Astrocyte of the cerebellum (primary cell): ENCODE measurements at regions not wholly inside any gene's neighbourhood (a gene's known extent, or its start where the extent isn't known, plus 50 kb on each side); places are given as distances from the start of the nearest gene placed in this dataset.
"Not testable (repeated sequence)": the region's sequence is repeated elsewhere in the genome, so short reads cannot be mapped to it uniquely, and the experiment has no call there.

Experiments
- DNase-seq: peaks from one replicate; pipeline ENCODE4 v3.0.0-alpha.2; 2011; ENCODE audit warnings: low read depth
- H3K4me3 ChIP-seq: 2 replicates; pipeline ENCODE4 v1.5.1; 2011; ENCODE audit warnings: mild to moderate bottlenecking, low read depth, low read length, moderate library complexity
- CTCF ChIP-seq: IDR thresholded peaks from 2 replicates; pipeline ENCODE4 v1.5.1; 2012; ENCODE audit warnings: low read length, low read depth, moderate library complexity, mild to moderate bottlenecking; ENCODE audit errors: missing control alignments
- in situ Hi-C: cut with HindIII; loops from 2 replicates; pipeline ENCODE4 v1.10.0; 2017; ENCODE audit warnings: low sequenced_read_pairs

DNA sequence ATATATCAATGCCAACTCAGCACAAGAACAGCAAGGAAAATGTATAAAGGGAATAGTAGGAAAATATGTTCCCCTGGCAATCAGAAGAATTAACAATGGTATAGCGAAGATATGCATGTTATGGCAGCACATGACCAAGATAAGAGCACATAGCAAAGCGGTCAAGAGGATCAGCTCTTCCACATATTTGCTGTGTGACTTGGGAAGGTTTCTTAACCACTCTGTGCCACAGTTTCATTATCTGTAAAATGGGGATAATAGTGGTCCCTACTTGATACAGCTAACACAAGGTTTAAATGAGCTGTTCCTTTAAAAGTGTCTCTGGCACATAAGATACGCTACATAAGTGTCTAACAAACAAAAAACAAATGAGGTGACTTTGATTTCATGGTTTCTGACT, 77.9 kb upstream of the PIP5K1B start:
- TF ChIP-seq CTCF: no peak
- in situ Hi-C loops: no loop called here

GRCh38 chr9:68627594-68627993, 77.4 kb upstream of the PIP5K1B start:
- in situ Hi-C loops: no loop called here
- no peak for TF ChIP-seq CTCF
- DNase-seq: no peak
- no peak overlapping the region for H3K4me3 ChIP-seq

More for the DNA sequence above, 77.9 kb upstream of the PIP5K1B start:
- no peak for DNase-seq
- H3K4me3 ChIP-seq: no peak overlapping the region

GRCh38 chr9:68629042-68629441, 76.0 kb upstream of the PIP5K1B start:
- no peak for TF ChIP-seq CTCF
- in situ Hi-C loops: no loop called here
- DNase-seq: no peak
- no peak overlapping the region for H3K4me3 ChIP-seq

GRCh38 chr9:68631811-68632210, 73.2 kb upstream of the PIP5K1B start:
- no peak for DNase-seq
- in situ Hi-C loops: no loop called here
- no peak overlapping the region for H3K4me3 ChIP-seq
- TF ChIP-seq CTCF: no peak

DNA sequence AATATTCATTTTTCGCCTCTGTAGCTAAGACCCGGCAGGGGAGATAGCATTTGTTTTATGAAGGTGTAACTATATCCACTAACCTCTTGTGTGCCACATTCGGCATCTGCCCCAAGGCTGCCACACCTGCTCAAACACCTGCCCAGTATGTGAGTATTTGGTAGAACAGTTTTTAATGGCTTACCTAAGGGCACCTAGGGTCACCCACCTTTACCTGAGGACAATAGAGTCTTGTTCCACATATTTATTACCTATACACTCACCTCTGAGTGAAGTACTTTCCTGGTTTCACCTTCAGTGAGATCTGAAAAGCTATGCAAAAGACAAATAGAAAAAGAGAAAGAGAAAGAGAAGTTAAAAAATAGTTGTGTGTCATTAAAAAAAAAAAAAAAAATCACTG, 68.0 kb upstream of the PIP5K1B start:
- H3K4me3 ChIP-seq: no peak overlapping the region
- TF ChIP-seq CTCF: no peak
- in situ Hi-C loops: no loop called here

DNA sequence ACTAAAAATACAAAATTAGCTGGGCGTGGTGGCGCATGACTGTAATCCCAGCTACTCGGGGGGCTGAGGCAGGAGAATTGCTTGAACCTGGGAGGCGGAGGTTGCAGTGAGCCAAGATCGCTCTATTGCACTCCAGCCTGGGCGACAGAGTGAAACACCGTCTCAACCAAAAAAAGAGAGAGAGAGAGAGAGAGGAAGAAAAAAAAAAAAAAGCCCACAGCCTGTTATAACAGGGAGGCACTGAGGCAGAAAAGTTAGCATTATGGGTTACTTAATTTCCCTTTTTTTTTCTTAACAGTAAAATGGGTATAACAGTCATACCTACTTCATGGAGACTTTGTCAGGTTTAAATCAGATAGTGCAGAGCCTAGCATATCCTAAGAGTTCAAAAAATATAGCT, 65.8 kb upstream of the PIP5K1B start:
- H3K4me3 ChIP-seq, in situ Hi-C loops, DNase-seq: not testable (repeated sequence)

More for the DNA sequence above, 68.0 kb upstream of the PIP5K1B start:
- no peak for DNase-seq

DNA sequence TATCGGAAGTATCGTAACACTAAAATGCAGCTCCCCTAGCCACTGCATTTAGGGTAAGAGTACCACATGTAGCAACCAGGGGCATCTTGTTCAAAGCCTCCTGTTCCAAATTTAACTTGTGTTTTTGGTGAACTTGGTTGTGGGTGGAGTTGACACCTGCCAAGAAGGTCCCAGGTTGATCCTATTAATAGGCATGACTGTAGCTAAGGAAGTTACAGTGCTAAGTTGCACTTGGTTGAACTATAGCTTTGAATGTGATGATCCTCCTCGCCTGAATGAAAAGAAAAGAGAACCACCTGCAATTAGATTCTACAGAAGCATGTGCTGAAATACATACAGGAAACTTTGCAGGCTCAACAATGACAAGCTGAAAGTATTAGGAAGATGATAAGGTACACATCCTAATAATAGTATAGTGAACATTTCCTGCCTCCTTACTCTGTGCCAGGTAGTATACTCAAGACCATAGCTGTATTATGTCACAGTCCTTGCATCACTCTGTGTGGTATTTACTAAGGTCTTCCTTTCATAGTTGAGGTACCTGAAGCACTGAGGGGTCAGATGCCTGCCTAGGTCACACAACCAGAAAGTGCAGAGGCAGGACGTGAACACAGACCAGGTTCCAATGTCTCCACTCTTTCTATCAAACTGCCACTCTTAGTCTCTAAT, 64.5 kb upstream of the PIP5K1B start:
- in situ Hi-C loops: no loop called here
- TF ChIP-seq CTCF: no peak
- no peak overlapping the region for H3K4me3 ChIP-seq
- DNase-seq: no peak
